GM12878 (cell line): ENCODE measurements at regions not wholly inside any gene's neighbourhood (a gene's known extent, or its start where the extent isn't known, plus 50 kb on each side); places are given as distances from the start of the nearest gene placed in this dataset.

Experiments
- BCL11A ChIP-seq: IDR thresholded peaks from 2 replicates; pipeline ENCODE4 v1.6.1; 2011; ENCODE audit warnings: low read depth, low read length
- BHLHE40 ChIP-seq, 2 experiments: fragments of 450-650 bp in 1 of 2; IDR thresholded peaks; 2 replicates each; pipeline ENCODE4 v1.6.1; 2011 to 2017; ENCODE audit warnings: low read depth in 2 of 2, borderline replicate concordance in 1 of 2, improper control_type of control experiment in 1 of 2, low read length in 1 of 2, mild to moderate bottlenecking in 1 of 2
- BRCA1 ChIP-seq: IDR thresholded peaks from 2 replicates; pipeline ENCODE4 v1.6.1; 2011; ENCODE audit warnings: low read depth, low read length, improper control_type of control experiment
- CBX3 ChIP-seq: fragments of 200-600 bp; sonication (generic); IDR thresholded peaks from 2 replicates; pipeline ENCODE4 v1.6.1; 2016; ENCODE audit warnings: low read depth, borderline replicate concordance
- KDM1A ChIP-seq: fragments of 200-600 bp; sonication (generic); IDR thresholded peaks from 2 replicates; pipeline ENCODE4 v1.6.1; 2016; ENCODE audit warnings: borderline replicate concordance
- KLF5 ChIP-seq: fragments of 450-650 bp; IDR thresholded peaks from 2 replicates; pipeline ENCODE4 v1.6.1; 2014; ENCODE audit warnings: mild to moderate bottlenecking; ENCODE audit not compliant: partially characterized antibody
- LARP7 ChIP-seq: fragments of 450-650 bp; IDR thresholded peaks from 2 replicates; pipeline ENCODE4 v1.6.1; 2017; ENCODE audit warnings: mild to moderate bottlenecking
- MEF2B ChIP-seq: fragments of 450-650 bp; IDR thresholded peaks from 2 replicates; pipeline ENCODE4 v1.6.1; 2018; ENCODE audit warnings: mild to moderate bottlenecking, moderate library complexity; ENCODE audit not compliant: partially characterized antibody, poor library complexity, severe bottlenecking
- MYB ChIP-seq: fragments of 150-350 bp; IDR thresholded peaks from 2 replicates; pipeline ENCODE4 v1.6.1; 2014; ENCODE audit warnings: mild to moderate bottlenecking, low read depth, low read length, borderline replicate concordance
- NFXL1 ChIP-seq: fragments of 450-650 bp; IDR thresholded peaks from 2 replicates; pipeline ENCODE4 v1.6.1; 2017; ENCODE audit warnings: antibody characterized with exemption, mild to moderate bottlenecking, borderline replicate concordance
- NR2C1 ChIP-seq: fragments of 450-650 bp; IDR thresholded peaks from 2 replicates; pipeline ENCODE4 v1.6.1; 2017; ENCODE audit warnings: antibody characterized with exemption, mild to moderate bottlenecking, moderate library complexity
- NR2F1 ChIP-seq: fragments of 450-650 bp; conservative IDR thresholded peaks from 2 replicates; pipeline ENCODE4 v1.6.1; 2017; ENCODE audit warnings: mild to moderate bottlenecking
- RFX5 ChIP-seq: IDR thresholded peaks from 2 replicates; pipeline ENCODE4 v1.6.1; 2011; ENCODE audit warnings: low read depth, low read length, improper control_type of control experiment
- SPI1 ChIP-seq: IDR thresholded peaks from 2 replicates; pipeline ENCODE4 v1.6.1; 2011; ENCODE audit warnings: low read depth, mild to moderate bottlenecking, low read length, moderate library complexity, borderline replicate concordance; ENCODE audit not compliant: insufficient read depth
- SUPT20H ChIP-seq: IDR thresholded peaks from 2 replicates; pipeline ENCODE4 v1.6.1; 2011; ENCODE audit warnings: low read depth, mild to moderate bottlenecking, low read length, moderate library complexity, borderline replicate concordance; ENCODE audit not compliant: control insufficient read depth
- TF ChIP-seq, protein P1 (sequence below): fragments of 450-650 bp; IDR thresholded peaks from 2 replicates; pipeline ENCODE4 v1.6.1; 2017; ENCODE audit warnings: borderline replicate concordance
- TF ChIP-seq, protein P2 (sequence below): fragments of 450-650 bp; IDR thresholded peaks from 2 replicates; pipeline ENCODE4 v1.6.1; 2018; ENCODE audit warnings: mild to moderate bottlenecking, low read depth, moderate library complexity; ENCODE audit not compliant: partially characterized antibody
- TF ChIP-seq, protein P3 (sequence below): fragments of 450-650 bp; IDR thresholded peaks from 2 replicates; pipeline ENCODE4 v1.6.1; 2014; ENCODE audit warnings: mild to moderate bottlenecking
- TF ChIP-seq, protein P4 (sequence below): fragments of 450-650 bp; IDR thresholded peaks from 2 replicates; pipeline ENCODE4 v1.6.1; 2016; ENCODE audit warnings: mild to moderate bottlenecking
- TF ChIP-seq, protein P5 (sequence below): IDR thresholded peaks from 2 replicates; pipeline ENCODE4 v1.6.1; 2012; ENCODE audit warnings: mild to moderate bottlenecking, low read depth, low read length

DNA sequence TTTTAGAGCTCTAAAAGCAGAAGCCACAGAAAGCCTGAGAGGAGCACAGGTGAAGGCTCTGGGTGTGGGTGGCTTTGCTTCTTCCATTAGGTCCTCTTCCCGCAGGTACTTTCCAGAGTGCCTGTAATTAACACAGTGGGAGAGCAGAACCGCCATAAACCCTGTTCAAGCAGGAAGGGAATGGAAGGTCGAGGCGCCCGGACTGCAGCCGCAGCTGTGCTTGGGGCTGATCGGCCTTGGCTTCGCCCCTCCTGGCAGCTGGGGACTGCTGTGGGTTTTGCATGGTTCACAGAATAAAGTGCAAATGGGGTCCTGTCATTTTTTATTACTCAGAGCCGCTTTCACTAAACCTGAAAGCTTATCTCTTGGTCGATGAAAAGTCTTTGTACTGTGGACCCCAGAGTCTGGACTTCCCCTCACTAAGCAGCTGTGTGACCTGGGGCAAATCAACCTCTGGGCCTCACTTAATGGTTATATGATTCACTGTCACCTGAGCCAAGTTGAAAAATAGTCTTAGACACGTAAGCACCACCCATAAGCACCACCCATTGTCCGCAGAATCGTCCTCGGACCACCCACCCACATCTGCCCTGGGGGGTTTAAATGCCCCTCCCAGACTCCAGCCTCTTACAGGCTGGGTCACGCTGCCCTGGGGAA is 100.9 kb downstream of the XRCC2 start (continued):
- TF ChIP-seq KDM1A (no peak), RFX5 (no peak), SUPT20H (no peak), NR2F1 (peak; percentile 94), MYB (no peak), BRCA1 (no peak), BCL11A (peak; percentile 63; the same call in 1 of the 2 replicates), KLF5 (no peak), SPI1 (peak; percentile 56; the same call in 1 of the 2 replicates), NR2C1 (peak; percentile 44; the same call in 1 of the 2 replicates), BHLHE40 (IDR thresholded peaks at IDR 0.05; ENCODE audit: borderline replicate concordance in 1 of 2, low read depth in 2 of 2, low read length in 1 of 2) (peak; percentile 63 to 84; a peak in 3 of 4 replicates), CBX3 (no peak), LARP7 (0 out of 2 replicates have a peak, but pooled peaks have one; percentile 42), NFXL1 (no peak), MEF2B (peak; percentile 56)
- TF ChIP-seq, protein P1, sequence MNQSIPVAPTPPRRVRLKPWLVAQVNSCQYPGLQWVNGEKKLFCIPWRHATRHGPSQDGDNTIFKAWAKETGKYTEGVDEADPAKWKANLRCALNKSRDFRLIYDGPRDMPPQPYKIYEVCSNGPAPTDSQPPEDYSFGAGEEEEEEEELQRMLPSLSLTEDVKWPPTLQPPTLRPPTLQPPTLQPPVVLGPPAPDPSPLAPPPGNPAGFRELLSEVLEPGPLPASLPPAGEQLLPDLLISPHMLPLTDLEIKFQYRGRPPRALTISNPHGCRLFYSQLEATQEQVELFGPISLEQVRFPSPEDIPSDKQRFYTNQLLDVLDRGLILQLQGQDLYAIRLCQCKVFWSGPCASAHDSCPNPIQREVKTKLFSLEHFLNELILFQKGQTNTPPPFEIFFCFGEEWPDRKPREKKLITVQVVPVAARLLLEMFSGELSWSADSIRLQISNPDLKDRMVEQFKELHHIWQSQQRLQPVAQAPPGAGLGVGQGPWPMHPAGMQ = no peak
- TF ChIP-seq, protein P2, sequence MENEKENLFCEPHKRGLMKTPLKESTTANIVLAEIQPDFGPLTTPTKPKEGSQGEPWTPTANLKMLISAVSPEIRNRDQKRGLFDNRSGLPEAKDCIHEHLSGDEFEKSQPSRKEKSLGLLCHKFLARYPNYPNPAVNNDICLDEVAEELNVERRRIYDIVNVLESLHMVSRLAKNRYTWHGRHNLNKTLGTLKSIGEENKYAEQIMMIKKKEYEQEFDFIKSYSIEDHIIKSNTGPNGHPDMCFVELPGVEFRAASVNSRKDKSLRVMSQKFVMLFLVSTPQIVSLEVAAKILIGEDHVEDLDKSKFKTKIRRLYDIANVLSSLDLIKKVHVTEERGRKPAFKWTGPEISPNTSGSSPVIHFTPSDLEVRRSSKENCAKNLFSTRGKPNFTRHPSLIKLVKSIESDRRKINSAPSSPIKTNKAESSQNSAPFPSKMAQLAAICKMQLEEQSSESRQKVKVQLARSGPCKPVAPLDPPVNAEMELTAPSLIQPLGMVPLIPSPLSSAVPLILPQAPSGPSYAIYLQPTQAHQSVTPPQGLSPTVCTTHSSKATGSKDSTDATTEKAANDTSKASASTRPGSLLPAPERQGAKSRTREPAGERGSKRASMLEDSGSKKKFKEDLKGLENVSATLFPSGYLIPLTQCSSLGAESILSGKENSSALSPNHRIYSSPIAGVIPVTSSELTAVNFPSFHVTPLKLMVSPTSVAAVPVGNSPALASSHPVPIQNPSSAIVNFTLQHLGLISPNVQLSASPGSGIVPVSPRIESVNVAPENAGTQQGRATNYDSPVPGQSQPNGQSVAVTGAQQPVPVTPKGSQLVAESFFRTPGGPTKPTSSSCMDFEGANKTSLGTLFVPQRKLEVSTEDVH = no peak
- TF ChIP-seq, protein P3, sequence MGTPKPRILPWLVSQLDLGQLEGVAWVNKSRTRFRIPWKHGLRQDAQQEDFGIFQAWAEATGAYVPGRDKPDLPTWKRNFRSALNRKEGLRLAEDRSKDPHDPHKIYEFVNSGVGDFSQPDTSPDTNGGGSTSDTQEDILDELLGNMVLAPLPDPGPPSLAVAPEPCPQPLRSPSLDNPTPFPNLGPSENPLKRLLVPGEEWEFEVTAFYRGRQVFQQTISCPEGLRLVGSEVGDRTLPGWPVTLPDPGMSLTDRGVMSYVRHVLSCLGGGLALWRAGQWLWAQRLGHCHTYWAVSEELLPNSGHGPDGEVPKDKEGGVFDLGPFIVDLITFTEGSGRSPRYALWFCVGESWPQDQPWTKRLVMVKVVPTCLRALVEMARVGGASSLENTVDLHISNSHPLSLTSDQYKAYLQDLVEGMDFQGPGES = no peak
- TF ChIP-seq, protein P4, sequence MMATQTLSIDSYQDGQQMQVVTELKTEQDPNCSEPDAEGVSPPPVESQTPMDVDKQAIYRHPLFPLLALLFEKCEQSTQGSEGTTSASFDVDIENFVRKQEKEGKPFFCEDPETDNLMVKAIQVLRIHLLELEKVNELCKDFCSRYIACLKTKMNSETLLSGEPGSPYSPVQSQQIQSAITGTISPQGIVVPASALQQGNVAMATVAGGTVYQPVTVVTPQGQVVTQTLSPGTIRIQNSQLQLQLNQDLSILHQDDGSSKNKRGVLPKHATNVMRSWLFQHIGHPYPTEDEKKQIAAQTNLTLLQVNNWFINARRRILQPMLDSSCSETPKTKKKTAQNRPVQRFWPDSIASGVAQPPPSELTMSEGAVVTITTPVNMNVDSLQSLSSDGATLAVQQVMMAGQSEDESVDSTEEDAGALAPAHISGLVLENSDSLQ = peak; percentile 73
- TF ChIP-seq, protein P5, sequence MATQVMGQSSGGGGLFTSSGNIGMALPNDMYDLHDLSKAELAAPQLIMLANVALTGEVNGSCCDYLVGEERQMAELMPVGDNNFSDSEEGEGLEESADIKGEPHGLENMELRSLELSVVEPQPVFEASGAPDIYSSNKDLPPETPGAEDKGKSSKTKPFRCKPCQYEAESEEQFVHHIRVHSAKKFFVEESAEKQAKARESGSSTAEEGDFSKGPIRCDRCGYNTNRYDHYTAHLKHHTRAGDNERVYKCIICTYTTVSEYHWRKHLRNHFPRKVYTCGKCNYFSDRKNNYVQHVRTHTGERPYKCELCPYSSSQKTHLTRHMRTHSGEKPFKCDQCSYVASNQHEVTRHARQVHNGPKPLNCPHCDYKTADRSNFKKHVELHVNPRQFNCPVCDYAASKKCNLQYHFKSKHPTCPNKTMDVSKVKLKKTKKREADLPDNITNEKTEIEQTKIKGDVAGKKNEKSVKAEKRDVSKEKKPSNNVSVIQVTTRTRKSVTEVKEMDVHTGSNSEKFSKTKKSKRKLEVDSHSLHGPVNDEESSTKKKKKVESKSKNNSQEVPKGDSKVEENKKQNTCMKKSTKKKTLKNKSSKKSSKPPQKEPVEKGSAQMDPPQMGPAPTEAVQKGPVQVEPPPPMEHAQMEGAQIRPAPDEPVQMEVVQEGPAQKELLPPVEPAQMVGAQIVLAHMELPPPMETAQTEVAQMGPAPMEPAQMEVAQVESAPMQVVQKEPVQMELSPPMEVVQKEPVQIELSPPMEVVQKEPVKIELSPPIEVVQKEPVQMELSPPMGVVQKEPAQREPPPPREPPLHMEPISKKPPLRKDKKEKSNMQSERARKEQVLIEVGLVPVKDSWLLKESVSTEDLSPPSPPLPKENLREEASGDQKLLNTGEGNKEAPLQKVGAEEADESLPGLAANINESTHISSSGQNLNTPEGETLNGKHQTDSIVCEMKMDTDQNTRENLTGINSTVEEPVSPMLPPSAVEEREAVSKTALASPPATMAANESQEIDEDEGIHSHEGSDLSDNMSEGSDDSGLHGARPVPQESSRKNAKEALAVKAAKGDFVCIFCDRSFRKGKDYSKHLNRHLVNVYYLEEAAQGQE = no peak
